ENCODE measurements at regions not wholly inside any gene's neighbourhood (a gene's known extent, or its start where the extent isn't known, plus 50 kb on each side); places are given as distances from the start of the nearest gene placed in this dataset.
"Not testable (repeated sequence)": the region's sequence is repeated elsewhere in the genome, so short reads cannot be mapped to it uniquely, and the experiment has no call there.

DNA sequence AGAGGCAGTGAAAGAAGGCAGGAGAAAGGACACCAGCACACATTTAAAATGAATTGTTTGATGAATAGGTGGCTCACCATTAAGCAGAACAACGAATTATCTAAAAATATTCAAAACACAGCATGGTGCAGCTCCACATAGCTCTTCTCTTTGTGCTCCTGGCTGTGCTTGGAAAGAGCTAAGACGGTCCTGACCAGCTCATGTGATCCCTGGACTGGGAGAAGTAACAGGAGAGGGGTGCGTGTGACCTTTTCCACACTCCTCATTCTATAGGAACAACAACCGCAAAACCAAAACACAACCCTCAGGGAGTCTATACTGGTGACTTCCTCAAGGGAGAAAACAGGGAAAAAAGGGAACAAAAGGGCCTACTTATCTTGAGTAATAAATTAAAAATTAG is 140.5 kb downstream of the DIRAS2 start:
- Mint-ChIP-seq H3K36me3 (ENCODE audit: low read depth) (no peaks in the 10 kb centered on the region), H3K4me3 (no peak overlapping the region), H3K27ac (no peak overlapping the region), H3K27me3 (peaks cover 16% of the 10 kb centered on the region), H3K4me1 (ENCODE audit: low read depth) (no peaks in the 10 kb centered on the region), H3K9me3 (no peaks in the 10 kb centered on the region)

DNA sequence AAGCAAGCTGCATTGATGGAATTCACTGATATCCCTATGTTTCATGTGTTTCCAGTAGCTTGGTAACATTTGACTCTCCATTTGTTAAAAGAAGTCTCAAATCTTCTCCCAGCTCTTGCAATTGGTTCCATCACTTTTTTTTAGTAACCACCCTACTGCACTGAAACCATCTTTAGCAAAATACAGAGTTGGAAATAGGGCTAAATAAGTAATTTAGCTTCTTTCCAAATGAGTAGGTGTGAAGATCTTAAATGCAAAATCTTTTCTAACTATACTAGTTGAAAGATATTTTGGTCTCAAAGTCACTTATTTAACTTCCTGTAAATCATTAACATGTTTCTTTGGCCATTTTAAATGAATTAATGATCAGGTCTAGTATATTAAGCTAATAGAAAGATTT is 138.1 kb downstream of the DIRAS2 start:
- Mint-ChIP-seq H3K9me3 (no peaks in the 10 kb centered on the region), H3K4me3 (no peak overlapping the region), H3K4me1 (ENCODE audit: low read depth) (no peaks in the 10 kb centered on the region), H3K27me3 (peaks cover 16% of the 10 kb centered on the region), H3K27ac (no peak overlapping the region), H3K36me3 (ENCODE audit: low read depth) (no peaks in the 10 kb centered on the region)

GRCh38 chr9:90505695-90506094 is 136.9 kb downstream of the DIRAS2 start:
- Mint-ChIP-seq H3K4me3 (no peak overlapping the region), H3K9me3 (no peaks in the 10 kb centered on the region), H3K27ac (no peak overlapping the region), H3K4me1 (ENCODE audit: low read depth) (no peaks in the 10 kb centered on the region), H3K27me3 (peaks cover 16% of the 10 kb centered on the region), H3K36me3 (ENCODE audit: low read depth) (no peaks in the 10 kb centered on the region)

GRCh38 chr9:90506402-90506801 is 136.2 kb downstream of the DIRAS2 start:
- not testable (repeated sequence) for H3K4me3 Mint-ChIP-seq, H3K27ac Mint-ChIP-seq

DNA sequence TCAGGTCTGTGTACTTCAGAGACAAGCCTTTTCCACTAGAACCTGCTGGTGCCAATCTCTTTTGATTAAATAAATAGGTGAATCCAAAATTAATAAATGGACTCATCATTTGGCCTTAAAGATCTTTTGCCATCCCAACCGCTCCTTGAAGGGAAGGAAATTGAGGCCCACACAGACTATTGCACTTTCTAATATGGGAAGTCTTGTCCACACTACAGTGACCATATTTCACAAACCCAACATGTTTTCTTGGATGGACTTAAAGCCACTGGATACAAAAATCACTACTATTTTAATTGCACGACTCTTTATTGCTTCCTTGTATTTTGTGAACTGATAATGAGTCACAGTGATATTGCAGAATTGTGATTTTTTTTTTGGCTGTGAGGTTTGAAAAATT is 135.0 kb downstream of the DIRAS2 start:
- Mint-ChIP-seq H3K36me3 (ENCODE audit: low read depth) (no peaks in the 10 kb centered on the region), H3K9me3 (no peaks in the 10 kb centered on the region), H3K27me3 (peaks cover 6% of the 10 kb centered on the region), H3K4me1 (ENCODE audit: low read depth) (no peaks in the 10 kb centered on the region), H3K4me3 (no peak overlapping the region), H3K27ac (no peak overlapping the region)

More at GRCh38 chr9:90506402-90506801, 136.2 kb downstream of the DIRAS2 start:
- H3K36me3 Mint-ChIP-seq (ENCODE audit: low read depth); H3K4me1 Mint-ChIP-seq (ENCODE audit: low read depth); H3K9me3 Mint-ChIP-seq: not testable (repeated sequence)
- peaks cover 13% of the 10 kb centered on the region for H3K27me3 Mint-ChIP-seq

DNA sequence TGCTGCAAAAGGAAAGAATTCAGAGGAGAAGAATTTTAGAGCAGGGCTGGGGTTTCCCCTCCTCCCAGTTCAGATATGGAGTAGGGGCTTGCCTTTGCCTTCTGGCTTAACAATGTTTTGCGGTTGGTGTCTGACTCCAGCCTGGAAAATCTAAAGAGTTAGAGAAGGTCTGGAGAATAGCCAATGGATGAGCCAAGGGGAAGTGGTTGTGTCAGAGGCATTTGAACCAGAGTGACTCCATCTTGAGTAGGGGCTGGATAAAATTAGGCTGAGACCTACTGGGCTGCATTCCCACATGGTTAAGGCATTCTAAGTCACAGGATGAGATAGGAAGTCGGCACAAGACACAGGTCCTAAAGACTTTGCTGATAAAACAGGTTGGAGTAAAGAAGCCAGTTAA is 133.7 kb downstream of the DIRAS2 start:
- peaks cover 4% of the 10 kb centered on the region for H3K27me3 Mint-ChIP-seq
- no peak overlapping the region for H3K27ac Mint-ChIP-seq

GRCh38 chr9:90511711-90512110 is 130.9 kb downstream of the DIRAS2 start:
- H3K4me3 Mint-ChIP-seq = no peak overlapping the region
- H3K36me3 Mint-ChIP-seq (ENCODE audit: low read depth) = no peaks in the 10 kb centered on the region
- peaks cover 9% of the 10 kb centered on the region for H3K27me3 Mint-ChIP-seq
- no peaks in the 10 kb centered on the region for H3K9me3 Mint-ChIP-seq
- H3K27ac Mint-ChIP-seq = no peak overlapping the region
- no peaks in the 10 kb centered on the region for H3K4me1 Mint-ChIP-seq (ENCODE audit: low read depth)

More for the DNA sequence above, 133.7 kb downstream of the DIRAS2 start:
- Mint-ChIP-seq H3K9me3 (no peaks in the 10 kb centered on the region), H3K36me3 (ENCODE audit: low read depth) (no peaks in the 10 kb centered on the region), H3K4me1 (ENCODE audit: low read depth) (no peaks in the 10 kb centered on the region), H3K4me3 (no peak overlapping the region)

- H3K4me3 Mint-ChIP-seq = no peak overlapping the region
- H3K4me1 Mint-ChIP-seq (ENCODE audit: low read depth) = no peaks in the 10 kb centered on the region
- no peaks in the 10 kb centered on the region for H3K9me3 Mint-ChIP-seq
- H3K27ac Mint-ChIP-seq = no peak overlapping the region
- H3K36me3 Mint-ChIP-seq (ENCODE audit: low read depth) = no peaks in the 10 kb centered on the region
- H3K27me3 Mint-ChIP-seq = peaks cover 6% of the 10 kb centered on the region
Measured at GRCh38 chr9:90514877-90515276, 127.7 kb downstream of the DIRAS2 start.

- Mint-ChIP-seq H3K36me3 (ENCODE audit: low read depth) (no peaks in the 10 kb centered on the region), H3K9me3 (no peaks in the 10 kb centered on the region), H3K27ac (no peak overlapping the region), H3K4me3 (no peak overlapping the region), H3K27me3 (peaks cover 6% of the 10 kb centered on the region), H3K4me1 (ENCODE audit: low read depth) (no peaks in the 10 kb centered on the region)
Measured at GRCh38 chr9:90515510-90515909, 127.1 kb downstream of the DIRAS2 start.

DNA sequence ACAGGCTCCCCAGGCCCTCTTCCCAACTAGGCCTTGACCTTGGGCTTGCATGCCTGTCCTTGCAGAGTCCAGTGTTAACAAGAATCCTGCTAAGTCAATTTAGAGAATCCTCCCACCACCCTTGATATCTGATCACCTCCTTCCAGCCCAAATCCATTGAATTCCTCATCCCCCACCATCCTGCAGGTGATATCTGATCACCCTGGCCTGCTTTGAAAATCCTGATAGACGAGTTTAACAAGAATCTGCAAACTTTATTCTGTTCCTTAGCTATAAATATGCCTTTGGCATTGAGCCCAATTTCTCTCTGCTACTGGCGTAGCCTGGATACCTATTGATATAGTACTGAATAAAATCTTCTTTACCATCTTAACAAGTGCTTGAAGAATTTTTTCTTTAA is 125.5 kb downstream of the DIRAS2 start:
- Mint-ChIP-seq H3K36me3 (ENCODE audit: low read depth) (no peaks in the 10 kb centered on the region), H3K27ac (no peak overlapping the region), H3K4me3 (no peak overlapping the region), H3K27me3 (peaks cover 12% of the 10 kb centered on the region), H3K9me3 (no peaks in the 10 kb centered on the region), H3K4me1 (ENCODE audit: low read depth) (no peaks in the 10 kb centered on the region)

DNA sequence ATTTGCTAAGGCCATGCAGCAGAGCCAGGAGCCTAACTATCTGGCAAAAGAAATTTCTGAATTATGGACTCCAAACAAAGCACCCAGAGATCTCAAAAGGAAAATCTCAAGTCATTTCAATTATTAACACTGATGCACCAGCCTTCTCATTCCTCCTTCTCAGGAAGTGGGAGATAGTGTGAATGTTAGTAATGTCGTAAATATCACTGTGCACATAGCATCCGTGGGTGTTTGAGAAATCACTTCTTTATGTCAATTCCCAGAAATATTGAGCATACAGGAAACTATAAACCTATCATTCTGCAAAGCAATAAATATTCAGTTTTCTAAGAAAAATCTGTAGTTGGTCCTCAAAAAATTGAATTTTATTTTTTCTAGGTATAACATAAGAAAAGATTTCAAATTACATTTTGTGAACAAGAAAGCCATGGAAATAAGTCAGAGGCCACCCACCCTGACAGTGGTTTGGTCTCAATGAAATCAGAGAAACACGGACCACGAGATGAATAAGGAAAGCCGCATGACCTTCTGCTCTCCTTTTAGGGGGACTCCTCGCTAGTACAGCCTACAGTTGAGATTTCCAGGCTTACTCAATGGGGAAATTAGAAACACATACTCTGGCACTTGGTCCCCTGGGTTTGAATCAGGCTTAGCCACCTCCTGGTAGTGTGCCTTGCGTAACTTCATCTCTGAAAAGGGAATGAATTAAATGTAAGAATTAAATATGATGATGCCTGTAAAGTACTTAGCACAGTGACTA is 120.6 kb downstream of the DIRAS2 start:
- Mint-ChIP-seq H3K4me3 (no peak overlapping the region), H3K36me3 (ENCODE audit: low read depth) (no peaks in the 10 kb centered on the region), H3K27me3 (peaks cover 27% of the 10 kb centered on the region), H3K27ac (no peak overlapping the region), H3K9me3 (no peaks in the 10 kb centered on the region), H3K4me1 (ENCODE audit: low read depth) (no peaks in the 10 kb centered on the region)

GRCh38 chr9:90523958-90524357 is 118.7 kb downstream of the DIRAS2 start:
- Mint-ChIP-seq H3K27ac (no peak overlapping the region), H3K36me3 (ENCODE audit: low read depth) (no peaks in the 10 kb centered on the region), H3K4me1 (ENCODE audit: low read depth) (no peaks in the 10 kb centered on the region), H3K9me3 (no peaks in the 10 kb centered on the region), H3K27me3 (peaks cover 35% of the 10 kb centered on the region), H3K4me3 (no peak overlapping the region)

- Mint-ChIP-seq H3K27ac (no peak overlapping the region), H3K36me3 (ENCODE audit: low read depth) (no peaks in the 10 kb centered on the region), H3K4me3 (no peak overlapping the region), H3K27me3 (peaks cover 37% of the 10 kb centered on the region), H3K4me1 (ENCODE audit: low read depth) (no peaks in the 10 kb centered on the region), H3K9me3 (no peaks in the 10 kb centered on the region)
Measured at GRCh38 chr9:90526386-90526785, 116.2 kb downstream of the DIRAS2 start.

DNA sequence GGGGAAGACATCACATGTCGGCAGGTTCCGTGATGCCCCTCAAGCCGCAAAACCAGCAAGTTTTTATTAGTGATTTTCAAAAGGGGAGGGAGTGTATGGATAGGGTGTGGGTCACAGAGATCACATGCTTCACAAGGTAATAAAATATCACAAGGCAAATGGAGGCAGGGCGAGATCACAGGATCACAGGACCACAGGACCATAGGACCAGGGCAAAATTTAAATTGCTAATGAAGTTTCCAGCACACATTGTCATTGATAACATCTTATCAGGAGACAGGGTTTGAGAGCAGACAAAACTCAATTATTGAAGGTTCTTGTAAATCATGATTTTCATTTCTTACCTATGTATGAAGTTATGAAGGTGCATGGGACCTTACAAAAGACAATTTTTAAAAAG is 106.5 kb downstream of the DIRAS2 start:
- not testable (repeated sequence) for H3K4me1 Mint-ChIP-seq (ENCODE audit: low read depth); H3K9me3 Mint-ChIP-seq; H3K27ac Mint-ChIP-seq; H3K4me3 Mint-ChIP-seq; H3K36me3 Mint-ChIP-seq (ENCODE audit: low read depth)
- peaks cover 58% of the 10 kb centered on the region for H3K27me3 Mint-ChIP-seq

- H3K36me3 Mint-ChIP-seq (ENCODE audit: low read depth) = no peaks in the 10 kb centered on the region
- H3K4me1 Mint-ChIP-seq (ENCODE audit: low read depth) = no peaks in the 10 kb centered on the region
- no peak overlapping the region for H3K4me3 Mint-ChIP-seq
- H3K27me3 Mint-ChIP-seq = peaks cover 50% of the 10 kb centered on the region
- no peaks in the 10 kb centered on the region for H3K9me3 Mint-ChIP-seq
- H3K27ac Mint-ChIP-seq = no peak overlapping the region
Measured at GRCh38 chr9:90538566-90538965, 104.1 kb downstream of the DIRAS2 start.

- no peak overlapping the region for H3K27ac Mint-ChIP-seq
- no peaks in the 10 kb centered on the region for H3K4me1 Mint-ChIP-seq (ENCODE audit: low read depth)
- H3K4me3 Mint-ChIP-seq = no peak overlapping the region
- no peaks in the 10 kb centered on the region for H3K9me3 Mint-ChIP-seq
- no peaks in the 10 kb centered on the region for H3K36me3 Mint-ChIP-seq (ENCODE audit: low read depth)
- peaks cover 47% of the 10 kb centered on the region for H3K27me3 Mint-ChIP-seq
Measured at GRCh38 chr9:90539286-90539685, 103.3 kb downstream of the DIRAS2 start.

Measured in stimulated activated naive CD8-positive, alpha-beta T cell treated with anti-CD3 and anti-CD28 coated beads, Interleukin-15, Interleukin-2, amounts not matched to agents 100 ng/mL and 50 ng/mL, for 24 hours (primary cell).